HG02610 (cell line): ENCODE measurements at regions not wholly inside any gene's neighbourhood (a gene's known extent, or its start where the extent isn't known, plus 50 kb on each side); places are given as distances from the start of the nearest gene placed in this dataset.
"Not testable (repeated sequence)": the region's sequence is repeated elsewhere in the genome, so short reads cannot be mapped to it uniquely, and the experiment has no call there.

Source experiments
- ATAC-seq: cut with Tn5 transposase; IDR thresholded peaks from one replicate; pipeline ENCODE4 v1.9.1; 2021; ENCODE audit warnings: mild to moderate bottlenecking, moderate library complexity; ENCODE audit not compliant: unreplicated experiment

DNA sequence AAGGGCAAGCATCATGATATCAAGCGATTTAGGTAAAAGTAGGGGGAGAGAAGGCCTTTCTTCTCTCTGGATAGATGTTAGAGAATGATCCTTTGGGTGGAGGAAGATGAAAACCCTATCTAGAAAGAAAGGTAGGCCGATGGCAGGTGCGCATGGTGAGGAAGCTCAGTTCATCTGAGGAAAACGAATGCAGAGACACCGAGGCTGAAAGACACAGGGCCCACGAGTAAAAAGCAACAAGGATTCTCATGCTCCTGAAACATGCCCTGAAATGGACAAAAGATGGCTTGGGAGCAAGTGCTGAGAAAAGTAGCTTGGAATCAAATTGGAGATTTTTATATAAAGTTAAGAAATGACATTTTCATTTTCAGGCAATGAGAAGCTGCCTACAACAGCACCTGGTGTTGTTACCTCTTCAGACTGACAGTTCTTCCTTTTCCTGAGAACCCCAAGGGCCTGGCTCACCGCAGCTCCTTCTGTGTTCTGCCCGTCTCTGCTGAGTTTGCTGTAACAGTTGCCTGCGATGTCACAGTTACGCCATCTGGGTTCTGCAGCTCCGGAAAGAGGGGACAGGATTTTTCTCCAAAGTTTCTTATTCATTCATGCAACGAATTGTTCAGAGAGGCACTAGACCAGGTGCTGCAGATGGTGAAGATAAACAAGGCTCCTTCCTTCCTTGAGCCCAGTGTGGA lies 402.0 kb upstream of the KLF6 start:
- ATAC-seq, result no peak

DNA sequence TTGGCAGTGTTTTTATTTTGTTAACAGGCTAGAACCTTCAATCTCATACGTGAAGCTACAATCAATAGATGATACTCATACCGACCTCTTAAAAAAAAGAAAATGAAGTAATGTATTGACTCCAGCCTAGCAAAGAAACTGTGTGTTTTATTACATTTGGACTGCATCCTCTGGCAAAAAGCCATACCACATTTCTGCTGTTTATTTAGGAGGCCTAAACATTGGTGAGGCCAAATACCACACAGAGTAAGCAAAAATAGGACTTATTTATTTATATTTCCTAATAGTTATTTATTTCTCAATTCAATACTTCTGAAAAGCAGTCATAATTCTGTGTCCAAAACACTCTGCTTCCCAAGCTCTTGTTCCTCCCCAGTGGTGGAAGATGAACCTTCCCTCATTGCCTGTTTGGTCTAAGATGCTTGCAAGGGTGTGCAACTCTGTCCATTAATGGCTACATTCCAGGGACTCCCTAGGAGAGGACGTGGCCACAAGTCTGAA lies 398.8 kb upstream of the KLF6 start:
- no peak for ATAC-seq

DNA sequence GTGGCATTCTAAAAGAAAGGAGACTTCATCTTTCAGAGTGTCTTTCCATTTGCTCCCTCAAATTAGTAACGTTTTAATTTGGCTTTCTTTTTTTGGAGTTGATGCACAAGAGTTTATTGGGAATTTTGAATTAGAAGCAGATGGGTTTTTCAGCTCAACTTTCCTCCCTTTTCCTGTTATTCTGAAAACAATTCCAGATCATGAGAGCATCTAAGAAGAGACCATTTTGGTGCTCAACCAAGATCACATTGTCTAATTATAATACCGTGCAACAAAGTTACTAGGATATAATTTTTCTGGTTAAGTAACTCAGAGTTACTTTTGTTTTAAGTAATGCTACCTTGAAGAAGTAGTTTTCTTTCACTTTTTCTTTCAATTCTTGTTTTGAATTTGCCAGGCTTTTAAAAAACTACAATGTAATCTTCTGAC lies 396.6 kb upstream of the KLF6 start:
- ATAC-seq, result no peak

DNA sequence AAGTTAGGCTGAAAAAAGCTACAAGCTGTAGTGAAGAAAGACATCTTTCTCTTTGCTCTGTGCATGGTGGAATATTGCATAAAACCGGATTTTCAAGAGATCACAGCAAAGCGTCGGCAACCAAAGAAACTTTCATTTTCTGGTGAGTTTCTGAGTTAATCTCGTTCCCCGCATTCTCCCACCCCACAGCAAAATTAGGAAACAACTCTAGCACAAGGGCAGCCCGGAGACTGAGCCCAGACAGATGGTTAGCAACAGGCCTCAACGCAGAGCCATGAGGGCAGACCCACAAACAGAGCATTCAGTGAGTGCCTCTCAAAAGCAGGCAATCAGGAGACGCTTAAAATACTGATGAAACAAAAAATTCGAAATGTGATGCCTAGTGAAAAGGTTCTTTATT lies 396.1 kb upstream of the KLF6 start:
- no peak for ATAC-seq

DNA sequence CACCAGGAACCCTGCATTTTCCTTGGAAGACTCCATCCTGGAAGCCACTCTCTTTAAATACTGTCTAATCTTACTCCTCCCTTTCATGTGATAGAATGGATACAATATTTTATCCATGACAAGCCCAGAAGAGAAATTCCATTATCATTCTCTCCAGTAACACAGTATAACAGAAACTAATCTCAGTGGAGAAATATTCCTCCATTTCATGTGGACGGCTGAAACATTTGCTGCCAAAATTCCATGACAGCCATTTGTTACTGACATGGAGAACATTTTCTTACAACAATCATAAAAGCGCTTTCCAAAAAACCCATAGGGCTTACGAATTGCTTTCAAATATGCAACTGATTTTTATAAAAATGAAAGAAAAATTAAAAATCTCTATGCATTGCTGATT lies 392.8 kb upstream of the KLF6 start:
- no peak for ATAC-seq

DNA sequence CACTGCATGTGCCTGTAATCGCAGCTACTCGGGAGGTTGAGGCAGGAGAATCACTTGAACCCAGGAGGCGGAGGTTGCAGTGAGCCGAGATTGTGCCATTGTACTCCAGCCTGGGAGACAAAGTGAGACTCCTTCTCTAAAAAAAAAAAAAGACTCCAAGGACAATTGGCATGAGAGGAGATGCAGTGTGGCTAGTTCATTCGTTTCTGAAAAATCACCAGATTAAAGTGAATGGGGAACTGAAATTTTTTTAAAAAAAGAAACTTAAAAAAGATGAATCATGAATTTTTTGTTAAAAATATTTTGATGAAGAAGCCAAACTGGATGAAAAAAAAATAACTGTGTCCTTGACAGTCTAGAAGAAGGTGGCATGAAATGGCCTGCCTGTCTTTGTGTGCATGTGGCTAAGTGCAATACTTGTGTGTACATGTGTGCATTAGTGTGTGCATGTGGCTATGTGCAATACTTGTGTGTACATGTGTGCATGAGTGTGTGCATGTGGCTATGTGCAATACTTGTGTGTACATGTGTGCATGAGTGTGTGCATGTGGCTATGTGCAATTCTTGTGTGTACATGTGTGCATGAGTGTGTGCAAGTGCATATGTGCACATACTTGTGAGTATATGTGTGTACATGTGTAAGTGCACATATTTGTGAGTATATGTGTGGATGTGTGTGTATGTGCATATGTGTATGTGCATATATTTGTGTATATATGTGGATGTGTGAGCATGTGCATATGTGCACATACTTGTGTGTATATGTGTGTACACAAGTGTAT lies 391.7 kb upstream of the KLF6 start:
- no peak for ATAC-seq

DNA sequence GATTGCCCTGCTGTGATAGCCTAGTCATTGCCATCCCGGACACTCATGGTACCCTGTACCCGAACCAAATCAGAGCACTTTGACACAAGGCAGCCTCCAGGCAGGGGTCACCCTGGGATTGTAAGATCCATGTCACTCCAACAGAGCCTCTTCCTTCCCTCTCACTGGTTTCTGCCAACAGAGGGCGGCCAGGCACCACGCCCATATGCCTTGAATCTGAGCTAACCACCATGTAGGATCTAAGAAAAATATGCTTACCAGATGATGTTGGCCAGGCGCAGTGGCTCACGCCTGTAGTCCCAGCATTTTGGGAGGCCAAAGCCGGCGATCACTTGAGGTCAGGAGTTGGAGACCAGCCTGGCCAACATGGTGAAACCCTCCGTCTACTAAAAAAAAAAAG lies 389.2 kb upstream of the KLF6 start:
- ATAC-seq, result no peak

DNA sequence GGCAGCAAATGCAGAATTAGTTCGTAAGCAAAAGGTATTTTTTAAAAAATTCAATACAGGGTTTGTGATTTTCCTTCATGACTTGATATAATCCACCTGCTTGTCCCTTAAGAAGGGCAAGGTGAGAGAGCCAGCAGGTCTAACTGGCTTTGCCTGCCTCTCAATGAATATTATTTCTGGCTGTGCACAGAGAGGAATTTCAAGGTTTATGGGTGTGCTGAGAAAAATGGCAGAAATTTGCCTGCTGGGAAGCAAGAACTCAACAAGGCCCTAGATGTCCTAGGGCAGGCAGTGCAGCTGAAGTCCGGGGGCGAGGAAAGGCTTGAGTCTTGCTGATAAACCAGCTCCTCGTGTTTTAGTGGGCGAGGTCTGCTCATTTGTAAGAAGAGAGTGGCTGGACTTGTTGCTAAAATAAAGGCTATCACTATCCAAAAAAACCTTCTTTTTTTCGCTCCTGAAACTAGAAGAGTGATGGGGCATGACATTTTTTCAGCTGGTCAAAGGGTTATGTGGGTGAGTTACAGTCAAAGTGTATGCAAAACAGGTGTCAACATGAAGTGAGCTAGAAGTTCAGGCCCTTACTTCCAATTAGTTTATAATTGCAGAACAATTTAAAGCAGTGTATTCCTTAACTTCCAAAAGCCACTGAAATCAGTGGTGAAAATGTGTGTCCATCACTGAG lies 385.8 kb upstream of the KLF6 start:
- no peak for ATAC-seq

DNA sequence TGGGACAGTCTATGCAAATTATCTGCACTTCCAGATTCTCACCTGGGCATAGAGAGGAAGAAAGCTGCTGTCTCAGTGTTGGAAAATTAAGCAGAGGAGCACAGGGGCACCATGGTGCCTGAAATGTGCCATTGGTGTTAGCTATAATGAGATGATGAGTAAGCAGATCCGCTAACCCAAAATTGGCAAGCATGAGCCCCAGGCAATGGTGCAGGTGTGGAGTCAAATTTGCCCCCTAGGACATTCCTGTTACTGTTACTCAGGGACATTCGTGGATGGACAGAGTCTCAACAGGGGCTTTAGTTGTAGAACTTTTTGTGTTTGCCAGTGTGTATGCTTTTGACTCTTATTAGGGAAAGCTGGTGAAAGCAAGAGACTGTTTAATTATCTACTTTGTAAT lies 385.2 kb upstream of the KLF6 start:
- ATAC-seq, result no peak

DNA sequence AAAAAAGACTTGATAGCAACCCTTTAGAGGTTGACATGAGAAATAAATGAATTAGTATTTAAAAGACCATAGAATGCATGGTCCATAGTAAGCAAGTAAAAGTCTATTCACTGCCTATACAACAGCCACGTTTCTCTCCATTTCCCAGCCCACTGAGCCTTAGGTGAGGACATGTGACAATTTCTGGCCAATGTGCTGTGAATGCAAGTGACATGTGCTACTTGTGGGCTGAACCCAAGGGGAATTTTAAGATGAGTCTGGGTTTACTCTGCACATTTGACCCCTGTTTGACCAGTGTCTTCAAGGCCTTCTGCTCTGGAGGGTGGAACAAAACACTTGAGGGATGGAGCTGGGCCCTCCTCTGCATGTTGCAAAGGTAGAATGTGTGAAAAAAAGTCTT lies 384.4 kb upstream of the KLF6 start:
- ATAC-seq, result no peak

DNA sequence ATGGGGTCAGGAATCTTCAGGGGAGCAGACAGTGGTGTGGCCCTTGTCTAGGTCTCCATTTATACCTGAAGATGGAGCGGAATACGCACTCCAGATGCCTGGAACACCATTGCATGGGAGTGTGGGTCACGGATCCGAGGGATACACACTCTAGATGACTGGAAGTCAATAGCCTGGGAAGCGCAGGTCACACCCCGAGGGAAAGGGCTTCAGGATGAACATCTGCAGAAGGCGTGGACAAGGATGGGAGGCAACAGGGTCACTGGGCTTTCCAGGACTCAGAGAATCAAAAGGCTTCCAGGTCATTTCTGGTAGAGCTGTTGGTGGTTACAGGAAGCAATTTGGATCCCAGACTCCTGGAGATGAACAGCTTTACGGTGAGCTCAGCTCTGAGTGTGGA lies 382.2 kb upstream of the KLF6 start:
- no peak for ATAC-seq

DNA sequence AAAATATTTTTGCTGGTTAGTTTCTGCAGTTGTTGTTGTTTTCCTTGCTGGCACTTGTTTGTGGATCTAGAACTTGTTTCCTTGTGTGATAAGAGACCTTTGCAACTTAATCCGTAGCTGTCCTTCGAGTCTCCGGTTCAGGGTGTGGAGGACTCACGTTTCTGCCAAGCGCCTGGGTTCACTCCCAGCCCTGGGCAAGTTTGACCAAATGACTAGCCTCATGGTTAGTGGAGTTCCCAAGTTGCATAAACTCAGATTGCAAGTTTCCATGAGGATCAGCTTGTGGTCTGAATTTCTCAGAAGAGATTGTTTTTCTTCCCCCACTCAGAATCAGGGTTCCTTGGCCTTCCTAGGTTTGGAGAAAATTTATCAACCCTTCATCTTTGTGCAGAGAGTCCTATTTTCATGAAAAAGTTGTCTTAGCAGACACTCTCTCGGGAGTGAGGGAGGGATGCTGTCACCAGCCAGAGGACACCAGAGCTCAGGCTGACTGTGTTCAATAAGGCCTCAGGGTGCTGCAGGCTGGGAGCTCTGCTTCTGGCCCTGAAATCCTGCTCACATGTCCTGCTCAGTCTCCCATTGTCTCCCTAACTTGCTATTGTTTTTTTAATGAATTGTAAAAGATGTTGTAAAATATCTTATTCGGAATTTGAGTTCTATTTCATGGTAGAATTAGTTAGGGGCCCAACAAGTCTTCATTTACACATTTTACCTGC lies 377.7 kb upstream of the KLF6 start:
- no peak for ATAC-seq

DNA sequence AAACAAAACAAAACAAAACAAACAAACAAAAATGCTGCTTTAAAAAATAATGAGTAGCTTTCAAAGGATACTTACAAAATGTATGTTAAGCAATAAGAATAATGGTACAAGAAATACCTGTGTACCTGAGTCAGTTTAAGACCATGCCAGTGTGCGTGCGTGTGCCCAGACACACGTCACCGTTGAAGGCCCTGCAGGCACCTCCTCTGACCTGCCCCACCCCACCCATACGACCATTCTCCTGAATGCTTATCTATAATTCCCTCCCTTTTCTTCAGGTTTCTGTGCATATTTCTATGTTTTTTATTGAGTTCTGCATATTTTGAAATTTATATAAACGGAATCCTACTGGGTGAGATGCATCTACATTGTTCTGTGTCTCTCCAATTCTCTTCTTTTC lies 374.2 kb upstream of the KLF6 start:
- ATAC-seq, result no peak

DNA sequence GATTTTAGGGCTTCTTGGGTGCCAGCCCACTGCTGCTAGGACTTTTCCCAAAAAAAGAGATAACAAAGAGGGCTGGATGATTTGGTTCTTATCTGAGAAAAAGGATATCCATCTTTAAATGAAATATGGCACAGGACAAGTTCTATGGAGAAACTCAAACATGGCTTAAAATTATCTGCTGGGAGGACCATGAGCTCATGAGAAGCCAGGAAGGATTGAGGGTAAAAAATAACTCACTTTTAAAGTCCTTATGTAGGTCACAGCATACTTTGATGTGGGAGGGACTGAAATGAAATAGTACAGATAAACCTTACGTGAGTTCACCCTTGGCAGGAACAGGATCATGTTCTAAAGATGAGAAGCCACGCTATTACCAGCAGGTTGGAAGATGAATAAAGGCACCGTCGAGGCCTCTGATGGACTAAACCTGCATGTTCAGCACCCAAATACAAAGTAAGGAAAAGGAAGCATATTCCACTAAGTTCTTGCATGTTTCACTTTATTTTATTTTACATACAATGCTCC lies 369.2 kb upstream of the KLF6 start:
- ATAC-seq, result no peak

DNA sequence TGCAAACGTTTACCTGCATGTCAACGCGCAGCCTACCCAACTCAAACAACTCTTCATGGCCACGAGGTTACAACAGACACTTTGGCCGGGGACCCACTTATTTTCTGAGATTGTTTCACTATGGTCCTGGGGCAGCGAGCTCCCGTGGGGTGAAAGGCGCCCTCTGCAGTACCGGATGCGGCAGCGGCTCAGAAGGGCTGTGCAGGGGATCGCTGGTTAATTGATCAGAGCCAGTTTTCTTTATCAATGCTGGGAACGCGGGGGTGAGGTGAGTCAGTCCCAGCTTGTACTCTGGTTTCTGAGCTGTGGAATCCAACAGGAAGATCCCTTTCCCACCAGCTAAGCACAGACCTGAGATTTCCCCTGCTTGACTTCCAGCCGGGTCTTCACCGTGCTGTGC lies 366.5 kb upstream of the KLF6 start:
- ATAC-seq, result no peak

DNA sequence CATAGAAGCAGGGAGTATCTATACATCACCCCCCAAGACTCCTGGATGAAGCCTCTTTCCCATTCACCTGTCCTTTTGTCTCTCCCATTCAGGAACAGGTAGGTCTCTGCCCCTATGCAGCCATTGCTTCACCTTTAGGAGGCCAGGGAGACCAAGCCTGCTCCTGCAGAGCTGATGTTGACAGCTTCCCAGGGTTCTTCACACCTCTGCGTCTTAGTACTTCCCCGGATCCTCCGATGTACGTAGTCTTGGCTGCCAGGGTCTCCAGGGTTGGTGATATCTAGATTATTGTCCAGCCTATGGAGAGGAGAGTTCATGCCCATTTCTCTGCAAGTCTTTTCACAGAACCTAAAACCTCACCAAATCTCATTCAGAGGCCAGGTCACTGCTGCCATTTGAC lies 365.7 kb upstream of the KLF6 start:
- ATAC-seq, result no peak

DNA sequence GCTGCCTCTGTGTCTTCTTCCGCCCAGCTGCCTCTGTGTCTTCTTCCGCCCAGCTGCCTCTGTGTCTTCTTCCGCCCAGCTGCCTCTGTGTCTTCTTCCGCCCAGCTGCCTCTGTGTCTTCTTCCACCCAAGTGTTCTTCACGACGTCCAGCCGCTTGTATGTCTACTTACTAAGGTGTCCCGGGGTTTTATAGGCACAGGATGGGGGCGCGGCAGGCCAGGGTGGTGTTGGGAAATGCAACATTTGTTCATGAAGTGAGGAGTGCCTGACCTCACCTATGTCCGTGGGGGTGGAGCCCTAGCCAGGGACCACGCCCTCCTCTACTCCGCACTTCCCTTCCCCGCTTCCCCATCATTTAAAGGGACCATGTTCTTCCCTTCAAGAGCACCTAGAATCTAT lies 364.5 kb upstream of the KLF6 start:
- not testable (repeated sequence) for ATAC-seq

DNA sequence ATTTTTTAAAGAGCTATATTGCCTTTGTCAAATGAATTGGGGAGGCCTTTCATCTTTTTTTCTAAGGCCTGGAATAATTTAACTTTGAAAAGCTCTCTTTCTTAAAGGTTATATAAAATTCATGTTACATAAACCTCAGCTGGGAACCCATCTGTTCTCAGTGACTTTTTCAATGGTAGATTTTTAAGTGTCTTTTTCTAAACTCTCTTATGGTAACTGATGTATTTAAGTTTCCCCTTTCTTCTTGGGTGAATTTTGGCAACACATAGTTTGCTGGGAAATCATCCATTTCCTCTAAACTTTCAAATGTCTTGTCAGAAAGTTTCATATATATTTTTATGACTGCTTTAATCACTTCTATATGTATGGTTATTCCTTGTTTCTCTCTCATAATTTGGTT lies 362.2 kb upstream of the KLF6 start:
- ATAC-seq, result no peak

DNA sequence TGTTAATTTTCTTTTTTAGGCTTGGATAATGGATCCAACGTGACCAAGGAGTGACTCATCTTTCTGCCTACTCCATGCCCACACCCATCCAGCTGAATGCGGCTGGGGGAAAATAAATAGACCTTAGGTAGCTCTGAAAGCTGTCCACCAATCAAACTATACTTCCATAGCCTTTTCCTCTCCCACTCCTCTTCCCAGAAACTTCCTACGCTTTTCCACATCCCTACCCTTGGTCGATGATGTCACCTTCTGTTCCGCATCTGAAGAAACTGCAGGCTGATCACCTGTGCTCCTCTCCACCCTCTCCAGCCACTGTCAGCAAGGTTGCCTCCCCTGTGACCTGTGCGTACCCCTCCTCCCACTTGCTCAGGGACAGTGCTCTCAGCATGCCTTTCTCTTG lies 359.8 kb upstream of the KLF6 start:
- ATAC-seq, result no peak

DNA sequence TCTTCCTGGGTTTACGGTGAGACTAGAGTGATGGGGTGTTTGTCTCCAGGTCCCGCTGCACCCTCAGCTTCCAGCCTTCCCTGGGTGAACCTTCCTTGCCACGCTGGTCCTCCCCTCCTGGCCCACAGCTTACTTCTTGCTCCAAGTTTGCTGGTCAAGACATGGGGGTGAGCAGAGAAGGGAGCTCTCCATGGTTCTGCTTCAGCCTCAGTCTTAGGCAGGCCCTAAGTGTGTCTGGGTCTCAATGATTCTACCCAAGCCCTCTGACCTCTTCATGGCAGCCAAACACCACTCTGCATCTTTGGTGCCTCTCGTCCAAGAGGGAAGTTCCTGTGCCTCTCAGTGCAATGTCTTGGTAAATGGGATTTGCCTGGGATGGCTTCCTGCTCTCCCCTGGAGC lies 356.5 kb upstream of the KLF6 start:
- ATAC-seq, result no peak

DNA sequence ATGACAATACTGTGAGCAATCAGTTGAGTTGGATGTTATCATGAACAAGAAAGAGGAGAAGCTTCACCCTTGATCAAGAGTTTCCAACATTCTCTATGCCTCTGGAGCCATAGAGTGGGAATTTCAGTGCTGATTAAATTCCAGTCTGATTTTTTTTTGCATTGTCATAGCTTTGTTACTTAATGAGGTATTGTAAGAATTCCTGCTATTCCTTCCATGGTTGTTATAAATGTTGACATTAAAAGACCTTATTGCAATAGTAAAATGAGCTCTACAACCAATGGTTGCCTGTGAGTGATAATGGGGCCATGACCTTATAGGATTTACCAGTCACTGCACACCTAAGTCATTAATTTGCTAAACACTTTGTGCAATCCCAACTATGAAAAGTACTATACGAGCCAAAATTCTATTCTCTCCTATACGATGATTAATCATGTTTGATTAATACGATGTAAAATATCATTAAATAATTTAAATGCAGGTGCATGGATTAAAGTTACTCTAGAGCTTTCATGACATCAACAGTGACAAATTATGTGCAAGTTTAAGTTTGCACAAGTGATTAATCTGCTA lies 353.2 kb upstream of the KLF6 start:
- no peak for ATAC-seq
